OCI-LY1 (cell line): ENCODE measurements at regions not wholly inside any gene's neighbourhood (a gene's known extent, or its start where the extent isn't known, plus 50 kb on each side); places are given as distances from the start of the nearest gene placed in this dataset.

Source experiments
- EZH2 ChIP-seq: fragments of 200-600 bp; sonication (generic), shearing (Covaris generic); IDR thresholded peaks from 2 replicates; pipeline ENCODE4 v1.8.0; 2017; ENCODE audit warnings: borderline replicate concordance, mixed run types, mild to moderate bottlenecking, antibody characterized with exemption, low read length, moderate library complexity, mixed read lengths
- TF ChIP-seq, protein P1 (sequence below): fragments of 200-600 bp; sonication (generic), shearing (Covaris generic); IDR thresholded peaks from 2 replicates; pipeline ENCODE4 v1.5.1; 2017; ENCODE audit warnings: mild to moderate bottlenecking, antibody characterized with exemption, low read length, moderate library complexity, mixed read lengths

DNA sequence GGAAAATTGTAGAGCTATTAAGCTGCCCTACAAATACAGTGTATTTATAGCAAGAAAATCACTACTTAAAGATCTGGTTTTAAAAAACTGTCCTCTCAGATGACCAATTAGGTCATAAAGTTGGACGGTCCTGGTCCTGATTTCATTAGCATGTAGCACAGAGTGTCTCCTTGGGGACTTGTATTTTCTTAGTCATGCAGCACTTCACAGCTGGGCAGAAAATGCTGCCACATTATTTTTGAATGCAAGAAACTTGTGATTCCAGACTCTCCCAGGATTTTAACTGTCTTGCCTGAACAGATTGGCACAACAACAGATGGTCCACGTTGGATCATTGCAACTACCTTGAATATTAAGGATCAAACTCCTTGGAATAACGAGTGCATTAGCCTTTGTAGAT is 348.1 kb upstream of the SGCD start:
- TF ChIP-seq, protein P1, sequence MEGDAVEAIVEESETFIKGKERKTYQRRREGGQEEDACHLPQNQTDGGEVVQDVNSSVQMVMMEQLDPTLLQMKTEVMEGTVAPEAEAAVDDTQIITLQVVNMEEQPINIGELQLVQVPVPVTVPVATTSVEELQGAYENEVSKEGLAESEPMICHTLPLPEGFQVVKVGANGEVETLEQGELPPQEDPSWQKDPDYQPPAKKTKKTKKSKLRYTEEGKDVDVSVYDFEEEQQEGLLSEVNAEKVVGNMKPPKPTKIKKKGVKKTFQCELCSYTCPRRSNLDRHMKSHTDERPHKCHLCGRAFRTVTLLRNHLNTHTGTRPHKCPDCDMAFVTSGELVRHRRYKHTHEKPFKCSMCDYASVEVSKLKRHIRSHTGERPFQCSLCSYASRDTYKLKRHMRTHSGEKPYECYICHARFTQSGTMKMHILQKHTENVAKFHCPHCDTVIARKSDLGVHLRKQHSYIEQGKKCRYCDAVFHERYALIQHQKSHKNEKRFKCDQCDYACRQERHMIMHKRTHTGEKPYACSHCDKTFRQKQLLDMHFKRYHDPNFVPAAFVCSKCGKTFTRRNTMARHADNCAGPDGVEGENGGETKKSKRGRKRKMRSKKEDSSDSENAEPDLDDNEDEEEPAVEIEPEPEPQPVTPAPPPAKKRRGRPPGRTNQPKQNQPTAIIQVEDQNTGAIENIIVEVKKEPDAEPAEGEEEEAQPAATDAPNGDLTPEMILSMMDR = no peak
- TF ChIP-seq EZH2 = no peak
